ENCODE measurements at regions not wholly inside any gene's neighbourhood (a gene's known extent, or its start where the extent isn't known, plus 50 kb on each side); places are given as distances from the start of the nearest gene placed in this dataset.

DNA sequence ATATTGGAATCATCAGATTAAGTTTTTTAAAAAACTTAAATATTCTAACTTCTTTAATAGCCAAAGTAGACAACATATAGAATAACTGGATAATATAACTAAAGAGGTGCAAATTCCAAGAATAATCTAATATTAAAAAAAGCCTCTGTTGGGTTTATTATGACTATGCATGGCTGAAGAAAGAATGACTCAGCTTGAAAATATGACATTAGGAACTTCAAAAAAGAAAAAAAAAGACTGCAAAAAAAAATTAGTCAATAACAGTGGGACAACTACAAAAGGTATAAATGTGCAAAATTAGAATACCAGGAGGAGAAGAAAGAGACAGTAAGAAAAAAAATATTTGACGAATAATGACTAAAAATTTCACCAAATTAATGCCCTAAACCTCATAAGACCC is 1178.0 kb downstream of the JRKL start:
- no peak for TF ChIP-seq CTCF (IDR thresholded peaks at IDR 0.05; ENCODE audit: low read depth, low read length)
- TF ChIP-seq POLR2A (IDR thresholded peaks at IDR 0.05; ENCODE audit: extremely low read depth, insufficient read length): no peak
- no peak for TF ChIP-seq MYC (IDR thresholded peaks at IDR 0.05; ENCODE audit: low read depth, low read length)

Measured in NB4 (cell line).